MM.1S (cell line): ENCODE measurements at regions not wholly inside any gene's neighbourhood (a gene's known extent, or its start where the extent isn't known, plus 50 kb on each side); places are given as distances from the start of the nearest gene placed in this dataset.

Experiments used
- EZH2phosphoT487 ChIP-seq: fragments of 300-600 bp; sonication (generic); IDR thresholded peaks from 2 replicates; pipeline ENCODE4 v1.6.1; 2018; ENCODE audit warnings: antibody characterized with exemption, low read length
- TF ChIP-seq, protein P1 (sequence below): fragments of 300-600 bp; sonication (generic); IDR thresholded peaks from 2 replicates; pipeline ENCODE4 v1.5.1; 2016; ENCODE audit warnings: antibody characterized with exemption, low read length, mixed read lengths

DNA sequence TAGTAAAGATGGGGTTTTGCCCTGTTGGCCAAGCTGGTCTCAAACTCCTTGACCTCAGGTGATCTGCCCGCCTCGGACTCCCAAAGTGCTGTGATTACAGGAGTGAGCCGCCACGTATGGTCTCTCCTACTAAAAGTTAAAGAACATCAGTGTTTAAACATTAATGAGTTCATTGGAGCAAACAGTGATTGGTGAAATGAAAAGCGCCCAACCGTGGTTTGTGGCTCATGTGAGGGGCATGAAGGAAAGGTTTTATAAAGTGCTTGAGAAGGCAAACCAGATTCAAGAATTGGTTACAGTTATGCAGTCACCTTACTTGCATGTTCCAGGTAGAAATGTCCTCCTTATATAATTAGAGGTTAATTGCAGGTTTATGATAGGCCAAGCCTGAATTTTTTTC is 109.5 kb downstream of the ZNF675 start:
- TF ChIP-seq, protein P1, sequence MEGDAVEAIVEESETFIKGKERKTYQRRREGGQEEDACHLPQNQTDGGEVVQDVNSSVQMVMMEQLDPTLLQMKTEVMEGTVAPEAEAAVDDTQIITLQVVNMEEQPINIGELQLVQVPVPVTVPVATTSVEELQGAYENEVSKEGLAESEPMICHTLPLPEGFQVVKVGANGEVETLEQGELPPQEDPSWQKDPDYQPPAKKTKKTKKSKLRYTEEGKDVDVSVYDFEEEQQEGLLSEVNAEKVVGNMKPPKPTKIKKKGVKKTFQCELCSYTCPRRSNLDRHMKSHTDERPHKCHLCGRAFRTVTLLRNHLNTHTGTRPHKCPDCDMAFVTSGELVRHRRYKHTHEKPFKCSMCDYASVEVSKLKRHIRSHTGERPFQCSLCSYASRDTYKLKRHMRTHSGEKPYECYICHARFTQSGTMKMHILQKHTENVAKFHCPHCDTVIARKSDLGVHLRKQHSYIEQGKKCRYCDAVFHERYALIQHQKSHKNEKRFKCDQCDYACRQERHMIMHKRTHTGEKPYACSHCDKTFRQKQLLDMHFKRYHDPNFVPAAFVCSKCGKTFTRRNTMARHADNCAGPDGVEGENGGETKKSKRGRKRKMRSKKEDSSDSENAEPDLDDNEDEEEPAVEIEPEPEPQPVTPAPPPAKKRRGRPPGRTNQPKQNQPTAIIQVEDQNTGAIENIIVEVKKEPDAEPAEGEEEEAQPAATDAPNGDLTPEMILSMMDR, result no peak
- TF ChIP-seq EZH2phosphoT487, result no peak
